ELR (cell line): ENCODE measurements at regions not wholly inside any gene's neighbourhood (a gene's known extent, or its start where the extent isn't known, plus 50 kb on each side); places are given as distances from the start of the nearest gene placed in this dataset.
"Not testable (repeated sequence)": the region's sequence is repeated elsewhere in the genome, so short reads cannot be mapped to it uniquely, and the experiment has no call there.

Experiments used
- DNase-seq: peaks from one replicate; pipeline ENCODE4 v3.0.0-alpha.2; 2015; ENCODE audit warnings: low read depth

DNA sequence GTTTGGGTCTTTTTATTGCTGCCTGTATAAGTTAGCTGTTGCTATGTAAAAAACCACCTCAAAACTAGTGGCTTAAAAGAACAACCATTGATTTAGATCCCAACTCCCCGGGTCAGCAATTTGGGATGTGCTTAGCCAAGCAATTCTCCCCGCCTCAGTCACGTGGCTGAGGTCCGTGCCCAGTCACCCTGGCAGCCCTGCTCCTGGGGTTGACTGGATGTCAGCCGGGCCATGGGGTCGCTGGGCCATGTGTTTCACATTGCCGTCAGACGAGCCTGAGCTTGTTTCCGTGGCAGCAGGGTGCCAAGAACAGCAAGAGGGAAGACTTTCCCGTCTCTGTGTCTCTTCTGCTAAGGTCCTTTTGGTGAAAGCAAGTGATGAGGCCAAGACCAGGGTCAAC is 345.7 kb upstream of the FAT1 start:
- no peak for DNase-seq

GRCh38 chr4:187070158-187070557 is 346.5 kb upstream of the FAT1 start:
- peak; percentile 6 for DNase-seq

DNA sequence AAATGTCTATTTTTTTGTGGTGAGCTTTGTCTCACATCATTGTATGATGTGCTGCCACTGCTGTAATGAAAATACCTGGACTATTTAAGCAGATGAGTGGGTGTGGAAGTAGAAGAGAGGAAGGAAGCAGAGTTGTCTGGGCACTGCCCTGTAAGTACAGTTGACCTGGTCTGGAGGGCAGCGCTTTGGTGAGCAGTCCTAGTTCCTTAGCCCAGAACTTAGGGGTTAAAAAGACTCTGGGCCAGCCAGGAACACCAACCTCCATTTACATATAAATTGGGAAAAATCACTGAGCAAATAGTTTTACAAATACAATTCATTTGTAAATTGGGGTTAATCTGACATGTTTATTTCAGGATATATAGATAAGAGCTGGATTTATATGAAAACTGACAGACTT is 347.1 kb upstream of the FAT1 start:
- no peak for DNase-seq

GRCh38 chr4:187071946-187072600 is 348.4 kb upstream of the FAT1 start:
- no peak for DNase-seq

GRCh38 chr4:187073820-187074219 is 350.2 kb upstream of the FAT1 start:
- DNase-seq: no peak

DNA sequence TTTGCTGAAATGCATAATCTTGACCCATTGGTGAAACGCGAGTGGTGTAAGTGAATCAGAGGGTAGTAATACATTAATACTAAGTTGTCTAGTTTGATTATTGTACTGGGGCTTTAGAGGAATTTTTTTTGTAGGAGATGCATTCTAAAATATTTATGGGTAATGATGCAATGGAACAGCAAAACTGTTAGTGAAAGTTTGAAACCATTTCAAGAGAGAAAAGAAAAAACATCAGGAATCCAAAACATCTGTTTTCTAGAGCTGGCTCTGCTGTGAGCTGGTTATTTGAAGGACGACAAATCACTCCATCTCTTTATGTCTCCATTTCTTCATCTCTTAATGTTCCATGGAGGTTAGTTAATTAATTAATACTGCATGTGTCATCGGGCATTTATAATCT is 351.9 kb upstream of the FAT1 start:
- no peak for DNase-seq

- no peak for DNase-seq
Observed at GRCh38 chr4:187077744-187078401, 354.2 kb upstream of the FAT1 start.

DNA sequence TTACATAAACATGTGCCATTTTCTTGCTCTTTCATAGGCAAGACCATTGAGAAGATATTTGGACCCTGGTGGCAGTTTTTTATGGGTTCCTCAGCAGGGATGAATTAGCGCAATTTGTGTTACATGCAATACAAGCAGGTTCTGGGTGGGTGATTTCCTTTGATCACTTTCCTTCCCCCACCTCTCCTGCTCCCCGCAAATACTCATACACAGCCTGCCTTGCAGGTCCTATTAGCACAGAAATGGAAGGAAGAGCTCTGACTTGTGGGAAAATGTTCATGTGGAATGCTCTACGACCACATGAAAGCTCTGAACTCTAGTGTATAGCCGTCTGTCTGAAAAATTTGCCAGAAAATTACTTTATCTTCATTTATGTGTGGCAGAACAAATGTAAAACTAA is 361.0 kb upstream of the FAT1 start:
- DNase-seq: no peak

DNA sequence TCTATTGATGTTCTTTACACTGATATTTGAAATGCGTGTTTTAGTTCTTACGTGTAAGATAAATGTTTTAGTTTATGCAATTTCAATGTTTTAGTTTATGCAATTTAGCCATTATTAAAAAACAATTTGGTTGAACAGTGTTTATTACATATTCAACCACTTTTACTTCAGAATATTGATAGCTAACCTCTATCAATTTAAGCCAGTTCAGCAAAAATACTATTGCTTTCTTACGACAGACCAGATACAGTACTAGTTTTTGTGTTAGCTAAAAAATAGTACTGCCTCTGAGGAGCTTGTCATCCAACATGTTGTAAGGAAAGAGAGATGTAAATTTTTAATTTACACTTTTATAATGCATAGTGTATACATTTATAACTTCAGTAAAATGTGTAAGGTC is 361.7 kb upstream of the FAT1 start:
- no peak for DNase-seq

GRCh38 chr4:187086151-187086550 is 362.5 kb upstream of the FAT1 start:
- no peak for DNase-seq

DNA sequence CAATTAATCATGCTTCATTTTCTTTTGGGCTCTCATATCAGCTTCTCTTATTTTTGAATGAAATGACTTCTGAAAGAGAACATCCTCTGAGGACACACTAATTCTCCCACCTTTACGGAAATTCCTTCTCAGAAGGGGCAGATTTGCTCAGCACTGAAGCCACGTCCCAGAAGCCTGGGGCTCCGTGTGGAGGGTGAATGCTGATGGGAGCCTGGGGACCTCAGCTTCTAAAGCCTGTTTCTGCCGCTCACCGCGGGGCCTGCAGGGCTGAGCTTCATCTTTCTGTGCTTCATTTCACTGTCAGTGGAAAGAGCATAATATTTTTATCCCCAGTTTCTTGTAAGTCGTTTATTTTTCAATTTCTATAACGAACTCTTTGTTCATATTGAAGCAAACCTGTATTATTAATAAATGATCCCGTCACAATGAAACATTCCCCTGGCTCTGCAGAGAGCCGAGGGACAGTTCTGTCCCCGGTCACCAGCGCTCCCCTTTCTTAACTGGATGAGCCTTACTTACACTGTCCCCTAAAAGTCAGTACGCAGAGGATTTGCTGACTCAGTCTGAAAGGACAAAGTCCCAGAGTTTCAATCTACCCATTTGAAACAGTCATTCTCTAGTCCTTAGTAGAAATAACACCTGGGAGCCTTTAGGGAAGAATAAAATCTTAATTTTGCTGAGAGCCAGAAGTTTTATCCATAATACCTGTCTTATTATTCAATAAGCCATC is 364.6 kb upstream of the FAT1 start:
- DNase-seq: no peak

DNA sequence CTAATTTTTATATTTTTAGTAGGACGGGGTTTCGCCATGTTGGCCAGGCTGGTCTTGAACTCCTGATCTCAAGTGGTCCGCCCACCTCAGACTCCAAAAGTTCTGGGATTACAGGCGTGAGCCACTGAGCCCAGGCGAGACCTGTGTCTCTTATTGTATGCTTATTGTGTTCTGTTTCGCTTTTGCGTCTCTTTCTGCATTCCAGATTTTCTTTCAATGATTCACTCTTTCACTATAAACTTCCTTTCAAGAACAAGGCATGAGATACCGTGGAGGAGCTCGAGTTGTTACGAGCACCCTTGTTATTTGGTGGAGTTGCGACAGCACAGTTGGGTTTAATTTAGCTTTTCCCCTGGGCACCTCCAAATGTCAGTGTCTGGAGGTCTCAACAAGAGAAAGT is 366.7 kb upstream of the FAT1 start:
- DNase-seq: peak; percentile 73

DNA sequence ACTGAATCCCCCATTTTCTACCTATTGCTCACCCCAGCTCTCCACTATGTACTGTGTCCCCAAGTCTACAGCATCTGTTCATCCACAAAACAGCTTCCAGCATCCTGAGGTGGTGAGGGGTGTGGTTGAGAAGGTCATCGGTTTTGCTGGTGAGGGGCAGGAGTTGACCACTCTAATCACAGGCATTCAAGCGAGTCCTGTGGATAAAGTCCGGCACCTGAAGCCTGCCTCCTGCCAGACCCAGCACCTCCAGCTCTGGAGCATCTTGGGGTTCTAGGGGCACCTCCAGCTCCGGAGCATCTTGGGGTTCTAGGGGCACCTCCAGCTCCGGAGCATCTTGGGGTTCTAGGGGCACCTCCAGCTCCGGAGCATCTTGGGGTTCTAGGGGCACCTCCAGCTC is 367.2 kb upstream of the FAT1 start:
- not testable (repeated sequence) for DNase-seq

GRCh38 chr4:187094144-187094543 is 370.5 kb upstream of the FAT1 start:
- no peak for DNase-seq

GRCh38 chr4:187098429-187098828 is 374.8 kb upstream of the FAT1 start:
- no peak for DNase-seq

DNA sequence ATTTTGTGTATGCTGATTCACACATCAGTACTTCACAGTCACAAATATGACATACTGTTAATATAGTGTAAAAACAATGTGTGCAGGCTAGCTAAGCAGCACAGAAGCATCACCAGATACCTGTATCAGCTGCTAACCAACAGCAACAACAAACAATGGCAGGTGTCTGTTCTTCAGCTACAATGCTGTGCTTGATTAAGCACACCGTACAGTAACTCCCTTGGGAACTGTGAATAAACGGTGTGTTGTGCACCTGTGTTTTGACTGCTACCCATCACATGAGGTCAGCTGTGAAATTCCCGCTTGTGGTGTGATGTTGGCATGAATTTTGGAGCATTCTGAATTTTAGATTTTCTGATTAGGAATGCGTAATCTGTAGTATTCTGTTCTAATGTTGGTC is 379.7 kb upstream of the FAT1 start:
- no peak for DNase-seq

GRCh38 chr4:187108845-187109244 is 385.2 kb upstream of the FAT1 start:
- no peak for DNase-seq

GRCh38 chr4:187109636-187110035 is 386.0 kb upstream of the FAT1 start:
- DNase-seq: no peak

DNA sequence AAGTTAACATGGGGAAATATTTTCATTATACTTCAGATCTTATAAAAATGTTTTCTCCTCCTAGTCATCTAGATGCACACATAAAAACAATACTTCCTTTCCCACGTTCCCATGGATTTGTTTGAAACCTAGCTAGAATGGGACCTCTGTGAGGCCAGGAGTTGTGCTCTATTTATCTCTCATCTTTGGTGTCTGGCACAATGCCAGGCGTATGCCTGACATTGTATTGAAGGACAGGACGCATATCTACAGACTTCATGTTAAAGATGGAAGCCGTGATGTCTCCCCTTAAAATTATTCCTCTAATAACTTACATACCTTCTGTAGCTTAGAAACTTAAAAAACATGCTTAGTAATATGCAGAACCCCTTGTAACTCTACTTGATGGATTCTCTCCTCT is 394.5 kb upstream of the FAT1 start:
- no peak for DNase-seq

GRCh38 chr4:187118602-187119120 is 395.0 kb upstream of the FAT1 start:
- no peak for DNase-seq

- DNase-seq: no peak
Observed at GRCh38 chr4:187124331-187124730, 400.7 kb upstream of the FAT1 start.

- no peak for DNase-seq
Observed at GRCh38 chr4:187125062-187125461, 401.4 kb upstream of the FAT1 start.

GRCh38 chr4:187127456-187127855 is 403.8 kb upstream of the FAT1 start:
- DNase-seq: peak; percentile 6
